Lower leg skin (tissue), 4 donors: ENCODE measurements at regions not wholly inside any gene's neighbourhood (a gene's known extent, or its start where the extent isn't known, plus 50 kb on each side); places are given as distances from the start of the nearest gene placed in this dataset.
A peak's percentile ranks its signal among the peaks of the same experiment; 100 is the strongest.

Experiments
- DNase-seq, 2 donors: peaks; one replicate each; pipeline ENCODE4 v3.0.0-alpha.2; 2019; ENCODE audit warnings: low spot score in 2 of 2
- H3K4me3 ChIP-seq: fragments of 200-600 bp; sonication (generic); 2 replicates; pipeline ENCODE4 v1.5.1; 2017; ENCODE audit warnings: mild to moderate bottlenecking, low read depth; ENCODE audit not compliant: poor library complexity, severe bottlenecking
- POLR2A ChIP-seq, 2 donors: fragments of 450-650 bp; IDR thresholded peaks; one replicate each; pipeline ENCODE4 v1.6.1; 2016 to 2017; ENCODE audit warnings: antibody characterized with exemption in 2 of 2, mild to moderate bottlenecking in 1 of 2, moderate library complexity in 1 of 2
- WGBS, 2 donors: methylation state at CpG; one replicate each; pipeline ENCODE4 v1.1.5; 2018; 5-methylcytosine and 5-hydroxymethylcytosine counted together
- intact Hi-C: fragments of 100-400 bp; cut with DNase I; formaldehyde crosslinking; loops from one replicate; pipeline ENCODE4 v1.15.0; 2023; ENCODE audit warnings: low total_unique reads
- TF ChIP-seq, protein P1 (sequence below), 3 donors: fragments of 450-650 bp; IDR thresholded peaks; one replicate each; pipeline ENCODE4 v1.5.1; 2016; ENCODE audit warnings: antibody characterized with exemption in 3 of 3, mild to moderate bottlenecking in 3 of 3, moderate library complexity in 2 of 3

GRCh38 chr1:30263888-30264671, 459.3 kb downstream of the MATN1 start:
- intact Hi-C loops = no loop called here
- 50 to 66% methylated on average over 8 to 9 of the region's 9 CpGs for WGBS, 2 donors
- no peak overlapping the region for H3K4me3 ChIP-seq
- no peak for DNase-seq
- TF ChIP-seq, protein P1, sequence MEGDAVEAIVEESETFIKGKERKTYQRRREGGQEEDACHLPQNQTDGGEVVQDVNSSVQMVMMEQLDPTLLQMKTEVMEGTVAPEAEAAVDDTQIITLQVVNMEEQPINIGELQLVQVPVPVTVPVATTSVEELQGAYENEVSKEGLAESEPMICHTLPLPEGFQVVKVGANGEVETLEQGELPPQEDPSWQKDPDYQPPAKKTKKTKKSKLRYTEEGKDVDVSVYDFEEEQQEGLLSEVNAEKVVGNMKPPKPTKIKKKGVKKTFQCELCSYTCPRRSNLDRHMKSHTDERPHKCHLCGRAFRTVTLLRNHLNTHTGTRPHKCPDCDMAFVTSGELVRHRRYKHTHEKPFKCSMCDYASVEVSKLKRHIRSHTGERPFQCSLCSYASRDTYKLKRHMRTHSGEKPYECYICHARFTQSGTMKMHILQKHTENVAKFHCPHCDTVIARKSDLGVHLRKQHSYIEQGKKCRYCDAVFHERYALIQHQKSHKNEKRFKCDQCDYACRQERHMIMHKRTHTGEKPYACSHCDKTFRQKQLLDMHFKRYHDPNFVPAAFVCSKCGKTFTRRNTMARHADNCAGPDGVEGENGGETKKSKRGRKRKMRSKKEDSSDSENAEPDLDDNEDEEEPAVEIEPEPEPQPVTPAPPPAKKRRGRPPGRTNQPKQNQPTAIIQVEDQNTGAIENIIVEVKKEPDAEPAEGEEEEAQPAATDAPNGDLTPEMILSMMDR (IDR thresholded peaks at IDR 0.05) = no peak
- TF ChIP-seq POLR2A (IDR thresholded peaks at IDR 0.05) = no peak

GRCh38 chr1:30263405-30263804, 460.0 kb downstream of the MATN1 start:
- no peak overlapping the region for H3K4me3 ChIP-seq
- TF ChIP-seq POLR2A (IDR thresholded peaks at IDR 0.05) = no peak
- TF ChIP-seq, protein P1 (IDR thresholded peaks at IDR 0.05) = no peak
- no peak for DNase-seq
- intact Hi-C loops = no loop called here
- WGBS, 2 donors = 50 to 90% methylated on average over 2 of the region's 4 CpGs

GRCh38 chr1:30262158-30262557, 461.2 kb downstream of the MATN1 start:
- intact Hi-C loops = no loop called here
- TF ChIP-seq, protein P1 (IDR thresholded peaks at IDR 0.05) = no peak
- no peak for TF ChIP-seq POLR2A (IDR thresholded peaks at IDR 0.05)
- DNase-seq = peak in 1 of 2 donors; percentile 77
- no peak overlapping the region for H3K4me3 ChIP-seq
- WGBS, 2 donors = 66 to 88% methylated on average over 5 of the region's 5 CpGs

- H3K4me3 ChIP-seq = no peak overlapping the region
- peak in 1 of 2 donors; percentile 36 for DNase-seq
- intact Hi-C loops = no loop called here
- no peak for TF ChIP-seq POLR2A (IDR thresholded peaks at IDR 0.05)
- TF ChIP-seq, protein P1 (IDR thresholded peaks at IDR 0.05) = no peak
- WGBS, 2 donors = 80 to 92% methylated on average over 3 of the region's 3 CpGs
Measured at GRCh38 chr1:30260318-30260717, 463.1 kb downstream of the MATN1 start.

- H3K4me3 ChIP-seq = no peak overlapping the region
- peak in 1 of 2 donors; percentile 62 for DNase-seq
- TF ChIP-seq, protein P1 (IDR thresholded peaks at IDR 0.05) = no peak
- TF ChIP-seq POLR2A (IDR thresholded peaks at IDR 0.05) = no peak
- 48% methylated on average over 9 of the region's 9 CpGs for WGBS, 2 donors
- intact Hi-C loops = no loop called here
Measured at GRCh38 chr1:30259631-30260030, 463.8 kb downstream of the MATN1 start.

DNA sequence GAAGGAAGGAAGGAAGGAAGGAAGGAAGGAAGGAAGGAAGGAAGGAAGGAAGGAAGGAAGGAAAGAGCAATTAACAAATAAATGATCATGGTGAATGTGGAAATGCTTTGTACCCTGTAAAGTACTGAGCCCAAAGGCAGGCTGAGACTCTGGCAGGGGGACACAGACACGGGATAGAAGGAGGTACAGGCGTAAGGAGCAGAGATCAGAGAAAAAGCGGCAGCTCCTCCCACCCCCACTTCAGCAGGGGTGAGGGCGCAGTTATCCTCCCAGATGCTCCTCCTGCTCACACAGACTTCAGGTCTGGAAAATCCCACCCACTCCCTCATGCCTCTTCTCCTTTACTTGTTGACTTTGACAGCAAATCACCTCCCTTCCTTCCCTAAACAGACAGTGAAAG, 464.5 kb downstream of the MATN1 start:
- 26 to 31% methylated on average over 4 of the region's 4 CpGs for WGBS, 2 donors
- intact Hi-C loops = no loop called here
- TF ChIP-seq, protein P1 (IDR thresholded peaks at IDR 0.05) = no peak
- no peak for TF ChIP-seq POLR2A (IDR thresholded peaks at IDR 0.05)
- DNase-seq = peak in 1 of 2 donors; percentile 31
- H3K4me3 ChIP-seq = no peak overlapping the region
